Trophoblast cell (in vitro differentiated cells and primary cell): ENCODE measurements at regions not wholly inside any gene's neighbourhood (a gene's known extent, or its start where the extent isn't known, plus 50 kb on each side); places are given as distances from the start of the nearest gene placed in this dataset.

Experiments used
- DNase-seq, 2 donors: peaks; one replicate each; pipeline ENCODE4 v3.0.0-alpha.2; 2016
- H2AFZ ChIP-seq: 2 replicates; pipeline ENCODE4 v1.6.1; 2013; ENCODE audit warnings: low read length, moderate library complexity, mild to moderate bottlenecking; ENCODE audit not compliant: insufficient read depth, poor library complexity
- H2AK5ac ChIP-seq: 2 replicates; pipeline ENCODE4 v1.6.1; 2013; ENCODE audit warnings: mild to moderate bottlenecking, low read length
- H2BK120ac ChIP-seq: 2 replicates; pipeline ENCODE4 v1.6.1; 2013; ENCODE audit warnings: low read length, mild to moderate bottlenecking, moderate library complexity; ENCODE audit not compliant: insufficient read depth, poor library complexity
- H2BK12ac ChIP-seq: 2 replicates; pipeline ENCODE4 v1.6.1; 2013; ENCODE audit warnings: mild to moderate bottlenecking, low read length, moderate library complexity
- H2BK5ac ChIP-seq: 2 replicates; pipeline ENCODE4 v1.6.1; 2013; ENCODE audit warnings: low read length, low read depth, moderate library complexity, mild to moderate bottlenecking; ENCODE audit not compliant: poor library complexity
- H3K14ac ChIP-seq: 2 replicates; pipeline ENCODE4 v1.6.1; 2013; ENCODE audit warnings: mild to moderate bottlenecking, low read length
- H3K18ac ChIP-seq: 2 replicates; pipeline ENCODE4 v1.6.1; 2013; ENCODE audit warnings: mild to moderate bottlenecking, low read length
- H3K23ac ChIP-seq: 2 replicates; pipeline ENCODE4 v1.6.1; 2013; ENCODE audit warnings: low read length
- H3K27ac ChIP-seq: 2 replicates; pipeline ENCODE4 v1.5.1; 2013; ENCODE audit warnings: low read depth, mild to moderate bottlenecking, inconsistent platforms, low read length, moderate library complexity
- H3K27me3 ChIP-seq: 2 replicates; pipeline ENCODE4 v1.6.1; 2013; ENCODE audit warnings: inconsistent platforms, mild to moderate bottlenecking, low read length, moderate library complexity; ENCODE audit not compliant: insufficient read depth
- H3K36me3 ChIP-seq, 2 experiments: 1 replicate in 1 of 2; 2 replicates in 1 of 2; pipeline ENCODE4 v1.6.1; 2013; ENCODE audit warnings: low read length in 2 of 2, mild to moderate bottlenecking in 2 of 2, moderate library complexity in 1 of 2; ENCODE audit not compliant: insufficient read depth in 2 of 2, control insufficient read depth in 1 of 2
- H3K4ac ChIP-seq: 2 replicates; pipeline ENCODE4 v1.6.1; 2013; ENCODE audit warnings: low read depth, mild to moderate bottlenecking, low read length, moderate library complexity
- H3K4me1 ChIP-seq, 2 experiments: 1 replicate in 1 of 2; 2 replicates in 1 of 2; pipeline ENCODE4 v1.6.1; 2013; ENCODE audit warnings: low read length in 2 of 2, mild to moderate bottlenecking in 2 of 2, moderate library complexity in 1 of 2; ENCODE audit not compliant: insufficient read depth in 2 of 2, control insufficient read depth in 1 of 2
- H3K4me2 ChIP-seq: 2 replicates; pipeline ENCODE4 v1.6.1; 2013; ENCODE audit warnings: inconsistent platforms, mild to moderate bottlenecking, low read length, moderate library complexity
- H3K4me3 ChIP-seq: 2 replicates; pipeline ENCODE4 v1.5.1; 2013; ENCODE audit warnings: mild to moderate bottlenecking, low read depth, low read length, inconsistent platforms
- H3K79me1 ChIP-seq: one replicate; pipeline ENCODE4 v1.6.1; 2013; ENCODE audit warnings: low read length
- H3K79me2 ChIP-seq: 2 replicates; pipeline ENCODE4 v1.6.1; 2013; ENCODE audit warnings: low read length, mild to moderate bottlenecking; ENCODE audit not compliant: control insufficient read depth, insufficient read depth, poor library complexity
- H3K9ac ChIP-seq: 2 replicates; pipeline ENCODE4 v1.6.1; 2013; ENCODE audit warnings: mild to moderate bottlenecking, low read length
- H3K9me3 ChIP-seq: 2 replicates; pipeline ENCODE4 v1.6.1; 2013; ENCODE audit warnings: low read depth, mild to moderate bottlenecking, control low read depth, inconsistent platforms, low read length; ENCODE audit not compliant: insufficient read depth
- H4K12ac ChIP-seq: 2 replicates; pipeline ENCODE4 v1.6.1; 2013; ENCODE audit warnings: low read depth, mild to moderate bottlenecking, low read length, moderate library complexity
- H4K8ac ChIP-seq: 2 replicates; pipeline ENCODE4 v1.6.1; 2013; ENCODE audit warnings: low read depth, mild to moderate bottlenecking, low read length, moderate library complexity
- H4K91ac ChIP-seq: one replicate; pipeline ENCODE4 v1.6.1; 2013; ENCODE audit warnings: low read depth, mild to moderate bottlenecking, low read length, moderate library complexity
- WGBS: extraction: QIAGEN DNeasy Blood & Tissue Kit; methylation state at CpG from one replicate; pipeline ENCODE4 v1.1.7; 2013; ENCODE audit warnings: missing lambda C conversion rate; ENCODE audit not compliant: insufficient read length, insufficient coverage; ENCODE audit errors: extremely low coverage; 5-methylcytosine and 5-hydroxymethylcytosine counted together

- no peak overlapping the region for H3K18ac ChIP-seq
- no CpG with 5 or more reads among the region's 19 CpGs for WGBS
Observed at GRCh38 chr5:142408981-142409481, 84.2 kb upstream of the SPRY4 start.

DNA sequence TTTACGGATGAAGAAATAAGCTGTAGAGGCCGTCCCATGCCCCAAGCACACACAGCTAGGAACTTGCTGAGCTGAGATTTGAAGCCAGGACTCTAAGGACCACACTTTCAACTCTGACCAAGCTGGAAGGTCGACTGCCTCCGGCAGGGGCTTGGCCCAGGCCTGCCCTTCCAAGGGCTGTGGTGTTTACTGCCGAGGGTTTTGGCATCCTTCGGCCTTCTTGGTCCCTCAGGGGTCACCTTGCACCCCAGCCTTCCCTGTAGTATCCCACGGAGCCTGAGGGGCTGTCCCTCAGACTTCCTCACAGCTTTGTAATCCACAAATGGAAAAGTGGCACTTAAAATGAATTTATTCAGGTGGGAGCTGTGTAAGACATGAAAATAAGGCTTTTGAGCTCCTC, 83.7 kb upstream of the SPRY4 start:
- Histone ChIP-seq H3K9me3 (no peaks in the 10 kb centered on the region), H3K18ac (no peak overlapping the region), H3K79me2 (no peaks in the 10 kb centered on the region)

More at GRCh38 chr5:142408981-142409481, 84.2 kb upstream of the SPRY4 start:
- Histone ChIP-seq H3K79me1 (peaks cover 2% of the 10 kb centered on the region), H3K4me2 (no peak overlapping the region), H3K23ac (no peak overlapping the region), H2BK5ac (no peak overlapping the region), H4K91ac (no peak overlapping the region), H4K12ac (no peak overlapping the region), H2AFZ (no peak overlapping the region), H2BK12ac (no peak overlapping the region), H3K4me1 (peaks cover 3 to 4% of the 10 kb centered on the region in 2 experiments), H4K8ac (no peak overlapping the region), H3K9me3 (no peaks in the 10 kb centered on the region), H3K27ac (no peak overlapping the region), H3K36me3 (no peaks in the 10 kb centered on the region), H3K9ac (no peak overlapping the region), H3K4ac (no peak overlapping the region), H3K27me3 (no peaks in the 10 kb centered on the region), H3K4me3 (no peak overlapping the region), H2AK5ac (no peak overlapping the region), H3K14ac (no peak overlapping the region), H2BK120ac (no peak overlapping the region), H3K79me2 (no peaks in the 10 kb centered on the region)
- DNase-seq = no peak

GRCh38 chr5:142405814-142406395, 81.1 kb upstream of the SPRY4 start:
- Histone ChIP-seq H3K79me1 (peaks cover 6% of the 10 kb centered on the region), H2BK5ac (no peak overlapping the region), H3K79me2 (no peaks in the 10 kb centered on the region), H3K27me3 (no peaks in the 10 kb centered on the region), H2AFZ (no peak overlapping the region), H3K4me2 (no peak overlapping the region), H3K23ac (no peak overlapping the region), H3K27ac (no peak overlapping the region), H3K9me3 (no peaks in the 10 kb centered on the region), H2BK120ac (no peak overlapping the region), H3K4me3 (no peak overlapping the region), H3K14ac (no peak overlapping the region), H4K8ac (no peak overlapping the region), H4K12ac (no peak overlapping the region), H3K18ac (no peak overlapping the region), H3K4ac (no peak overlapping the region), H3K4me1 (peaks cover 4 to 7% of the 10 kb centered on the region in 2 experiments), H3K9ac (no peak overlapping the region), H2BK12ac (no peak overlapping the region), H2AK5ac (no peak overlapping the region), H4K91ac (no peak overlapping the region), H3K36me3 (no peaks in the 10 kb centered on the region)
- WGBS = no CpG with 5 or more reads among the region's 6 CpGs
- no peak for DNase-seq

More for the DNA sequence above, 83.7 kb upstream of the SPRY4 start:
- H2BK120ac ChIP-seq = no peak overlapping the region
- no peak overlapping the region for H3K9ac ChIP-seq
- H4K91ac ChIP-seq = no peak overlapping the region
- H2AK5ac ChIP-seq = no peak overlapping the region
- no peak overlapping the region for H4K12ac ChIP-seq
- no peak for DNase-seq
- no peaks in the 10 kb centered on the region for H3K27me3 ChIP-seq
- H2BK12ac ChIP-seq = no peak overlapping the region
- no peaks in the 10 kb centered on the region for H3K36me3 ChIP-seq
- no peak overlapping the region for H3K4me2 ChIP-seq
- no peak overlapping the region for H3K23ac ChIP-seq
- no peak overlapping the region for H2AFZ ChIP-seq
- no peak overlapping the region for H3K27ac ChIP-seq
- no peak overlapping the region for H4K8ac ChIP-seq
- no CpG with 5 or more reads among the region's 7 CpGs for WGBS
- peaks cover 4 to 5% of the 10 kb centered on the region in 2 experiments for H3K4me1 ChIP-seq
- H3K4me3 ChIP-seq = no peak overlapping the region
- no peak overlapping the region for H3K4ac ChIP-seq
- H2BK5ac ChIP-seq = no peak overlapping the region
- no peak overlapping the region for H3K14ac ChIP-seq
- peaks cover 6% of the 10 kb centered on the region for H3K79me1 ChIP-seq

DNA sequence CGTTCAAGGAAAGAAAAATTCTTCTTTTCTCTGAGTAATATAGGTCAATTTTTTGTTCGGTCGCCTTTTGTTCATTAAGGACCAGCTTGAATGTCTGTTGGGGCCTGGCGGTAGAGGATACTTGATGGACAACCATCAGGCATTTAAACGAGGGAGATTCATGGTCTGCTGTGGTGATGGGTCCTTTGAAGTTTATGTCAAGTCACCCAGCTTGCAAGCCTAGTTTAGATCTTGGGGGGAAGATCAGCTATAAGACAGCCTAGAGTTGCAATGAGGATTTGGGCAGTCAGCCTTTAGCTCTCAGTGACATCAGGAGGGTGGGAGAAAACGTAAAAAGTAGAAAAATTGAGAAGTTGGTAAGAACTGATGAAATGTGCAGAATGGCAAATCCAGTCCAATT, 80.2 kb upstream of the SPRY4 start:
- Histone ChIP-seq H3K4me2 (no peak overlapping the region), H4K91ac (no peak overlapping the region), H3K23ac (no peak overlapping the region), H3K79me2 (no peaks in the 10 kb centered on the region), H3K14ac (no peak overlapping the region), H3K4me1 (peaks cover 4 to 7% of the 10 kb centered on the region in 2 experiments), H2BK120ac (no peak overlapping the region), H3K27ac (no peak overlapping the region), H4K12ac (no peak overlapping the region), H3K9me3 (no peaks in the 10 kb centered on the region), H3K79me1 (peaks cover 6% of the 10 kb centered on the region), H2BK12ac (no peak overlapping the region), H3K4ac (no peak overlapping the region), H4K8ac (no peak overlapping the region), H3K27me3 (no peaks in the 10 kb centered on the region), H3K4me3 (no peak overlapping the region), H2AK5ac (no peak overlapping the region), H3K18ac (no peak overlapping the region), H3K36me3 (no peaks in the 10 kb centered on the region), H2AFZ (no peak overlapping the region), H2BK5ac (no peak overlapping the region), H3K9ac (no peak overlapping the region)
- DNase-seq = no peak
- no CpG with 5 or more reads among the region's 6 CpGs for WGBS
